Activated CD8-positive, alpha-beta T cell treated with anti-CD3 and anti-CD28 coated beads for 36 hours (primary cell): ENCODE measurements at regions not wholly inside any gene's neighbourhood (a gene's known extent, or its start where the extent isn't known, plus 50 kb on each side); places are given as distances from the start of the nearest gene placed in this dataset.

ENCODE experiments used
- ATAC-seq: fragments of 200-7000 bp; cut with Tn5 transposase; one replicate; pipeline ENCODE4 v1.10.0; 2021; ENCODE audit warnings: mild to moderate bottlenecking, moderate library complexity
- CTCF ChIA-PET: fragments of 350-600 bp; sonication (Branson Sonifier 250); formaldehyde crosslinking; loops from one replicate; lab custom pipeline; 2021; ENCODE audit warnings: antibody characterized with exemption; lab: Charles Lee
- POLR2A ChIA-PET: fragments of 350-600 bp; sonication (Branson Sonifier 250); formaldehyde crosslinking; loops from one replicate; lab custom pipeline; 2021; ENCODE audit warnings: antibody characterized with exemption; lab: Charles Lee
- DNase-seq: peaks from one replicate; pipeline ENCODE4 v3.0.0-alpha.2; 2020
- H3K27ac Mint-ChIP-seq: one replicate; pipeline ENCODE4 v1.8.0; 2021; ENCODE audit warnings: mild to moderate bottlenecking, mixed read lengths
- H3K27me3 Mint-ChIP-seq: one replicate; pipeline ENCODE4 v1.8.0; 2021; ENCODE audit warnings: mixed read lengths
- H3K36me3 Mint-ChIP-seq: one replicate; pipeline ENCODE4 v1.8.0; 2021; ENCODE audit warnings: low read depth, mixed read lengths
- H3K4me1 Mint-ChIP-seq: one replicate; pipeline ENCODE4 v1.8.0; 2021; ENCODE audit warnings: low read depth, mixed read lengths
- H3K4me3 Mint-ChIP-seq: one replicate; pipeline ENCODE4 v1.8.0; 2021; ENCODE audit warnings: mild to moderate bottlenecking, moderate library complexity, mixed read lengths
- H3K9me3 Mint-ChIP-seq: one replicate; pipeline ENCODE4 v1.8.0; 2021; ENCODE audit warnings: mixed read lengths
- CTCF ChIP-seq: fragments of 200-600 bp; IDR thresholded peaks from one replicate; pipeline ENCODE4 v1.8.0; 2022; ENCODE audit warnings: antibody characterized with exemption, mild to moderate bottlenecking
- intact Hi-C: fragments of 100-400 bp; cut with micrococcal nuclease; formaldehyde crosslinking; loops from one replicate; pipeline ENCODE4 v1.10.0; 2022

GRCh38 chr6:147042679-147043078, 161.5 kb upstream of the STXBP5 start:
- Mint-ChIP-seq H3K4me3 (no peak overlapping the region), H3K9me3 (peaks cover 14% of the 10 kb centered on the region), H3K27ac (no peak overlapping the region), H3K27me3 (peaks cover 1% of the 10 kb centered on the region), H3K36me3 (peaks cover 5% of the 10 kb centered on the region), H3K4me1 (no peaks in the 10 kb centered on the region)
- CTCF ChIA-PET: no interaction called here
- no peak for TF ChIP-seq CTCF
- DNase-seq: no peak
- ATAC-seq: no peak
- intact Hi-C loops: no loop called here
- POLR2A ChIA-PET: no interaction called here

- intact Hi-C loops: no loop called here
- ChIA-PET POLR2A (interaction anchor here (0.7 kb wide), 1 partner anchor 257 kb away, joined by 3 read pairs; no protein-coding TSS in a partner anchor), CTCF (no interaction called here)
- Mint-ChIP-seq H3K27me3 (peaks cover 1% of the 10 kb centered on the region), H3K27ac (no peak overlapping the region), H3K4me3 (no peak overlapping the region), H3K9me3 (peaks cover 14% of the 10 kb centered on the region), H3K36me3 (peaks cover 5% of the 10 kb centered on the region), H3K4me1 (no peaks in the 10 kb centered on the region)
- ATAC-seq: no peak
- no peak for DNase-seq
- no peak for TF ChIP-seq CTCF
Observed at GRCh38 chr6:147043994-147044477, 160.2 kb upstream of the STXBP5 start.

- Mint-ChIP-seq H3K27ac (no peak overlapping the region), H3K9me3 (peaks cover 14% of the 10 kb centered on the region), H3K4me1 (no peaks in the 10 kb centered on the region), H3K36me3 (peaks cover 5% of the 10 kb centered on the region), H3K27me3 (peaks cover 1% of the 10 kb centered on the region), H3K4me3 (no peak overlapping the region)
- CTCF ChIA-PET: no interaction called here
- ATAC-seq (no peak), DNase-seq (no peak)
- TF ChIP-seq CTCF: no peak
- intact Hi-C loops: no loop called here
- POLR2A ChIA-PET: no interaction called here
Observed at GRCh38 chr6:147046141-147046877, 157.9 kb upstream of the STXBP5 start.

- intact Hi-C loops: no loop called here
- no peak for TF ChIP-seq CTCF
- POLR2A ChIA-PET: no interaction called here
- Mint-ChIP-seq H3K27me3 (no peaks in the 10 kb centered on the region), H3K4me1 (peaks cover under 1% of the 10 kb centered on the region), H3K9me3 (peaks cover 9% of the 10 kb centered on the region), H3K4me3 (no peak overlapping the region), H3K27ac (no peak overlapping the region), H3K36me3 (peaks cover 2% of the 10 kb centered on the region)
- ATAC-seq: no peak
- no peak for DNase-seq
- CTCF ChIA-PET: interaction anchor here (1.1 kb wide), 1 partner anchor 10 kb away, joined by 3 read pairs; no protein-coding TSS in a partner anchor
Observed at GRCh38 chr6:147048930-147049329, 155.3 kb upstream of the STXBP5 start.

GRCh38 chr6:147053311-147053921, 150.8 kb upstream of the STXBP5 start:
- Mint-ChIP-seq H3K9me3 (no peaks in the 10 kb centered on the region), H3K4me3 (no peak overlapping the region), H3K36me3 (no peaks in the 10 kb centered on the region), H3K27me3 (no peaks in the 10 kb centered on the region), H3K4me1 (peaks cover 12% of the 10 kb centered on the region), H3K27ac (no peak overlapping the region)
- no peak for TF ChIP-seq CTCF
- intact Hi-C loops: no loop called here
- ChIA-PET CTCF (no interaction called here), POLR2A (no interaction called here)
- no peak for DNase-seq
- ATAC-seq: no peak
